GM13976 (cell line): ENCODE measurements at regions not wholly inside any gene's neighbourhood (a gene's known extent, or its start where the extent isn't known, plus 50 kb on each side); places are given as distances from the start of the nearest gene placed in this dataset.
A peak's percentile ranks its signal among the peaks of the same experiment; 100 is the strongest.
"Not testable (repeated sequence)": the region's sequence is repeated elsewhere in the genome, so short reads cannot be mapped to it uniquely, and the experiment has no call there.

ENCODE experiments used
- DNase-seq: peaks from one replicate; pipeline ENCODE4 v3.0.0; 2012; ENCODE audit warnings: low spot score
- CTCF ChIP-seq: IDR thresholded peaks from 2 replicates; pipeline ENCODE4 v1.5.1; 2012; ENCODE audit warnings: borderline replicate concordance, mild to moderate bottlenecking; ENCODE audit not compliant: insufficient read depth; ENCODE audit errors: extremely low read depth, missing control alignments, control extremely low read depth
- in situ Hi-C: fragments of 300-500 bp; cut with MboI; formaldehyde crosslinking; loops from one replicate; pipeline ENCODE4 v1.12.0; 2022; ENCODE audit warnings: low sequenced_read_pairs, mixed read lengths, inconsistent platforms; ENCODE audit not compliant: unreplicated experiment

- in situ Hi-C loops: no loop called here
- DNase-seq: no peak
- TF ChIP-seq CTCF: no peak
Observed at GRCh38 chr1:209123601-209124000, 459.9 kb upstream of the CAMK1G start.

GRCh38 chr1:209129091-209129490 is 454.4 kb upstream of the CAMK1G start:
- in situ Hi-C loops, DNase-seq: not testable (repeated sequence)

GRCh38 chr1:209130886-209131285 is 452.6 kb upstream of the CAMK1G start:
- no peak for TF ChIP-seq CTCF
- in situ Hi-C loops: no loop called here
- DNase-seq: no peak

DNA sequence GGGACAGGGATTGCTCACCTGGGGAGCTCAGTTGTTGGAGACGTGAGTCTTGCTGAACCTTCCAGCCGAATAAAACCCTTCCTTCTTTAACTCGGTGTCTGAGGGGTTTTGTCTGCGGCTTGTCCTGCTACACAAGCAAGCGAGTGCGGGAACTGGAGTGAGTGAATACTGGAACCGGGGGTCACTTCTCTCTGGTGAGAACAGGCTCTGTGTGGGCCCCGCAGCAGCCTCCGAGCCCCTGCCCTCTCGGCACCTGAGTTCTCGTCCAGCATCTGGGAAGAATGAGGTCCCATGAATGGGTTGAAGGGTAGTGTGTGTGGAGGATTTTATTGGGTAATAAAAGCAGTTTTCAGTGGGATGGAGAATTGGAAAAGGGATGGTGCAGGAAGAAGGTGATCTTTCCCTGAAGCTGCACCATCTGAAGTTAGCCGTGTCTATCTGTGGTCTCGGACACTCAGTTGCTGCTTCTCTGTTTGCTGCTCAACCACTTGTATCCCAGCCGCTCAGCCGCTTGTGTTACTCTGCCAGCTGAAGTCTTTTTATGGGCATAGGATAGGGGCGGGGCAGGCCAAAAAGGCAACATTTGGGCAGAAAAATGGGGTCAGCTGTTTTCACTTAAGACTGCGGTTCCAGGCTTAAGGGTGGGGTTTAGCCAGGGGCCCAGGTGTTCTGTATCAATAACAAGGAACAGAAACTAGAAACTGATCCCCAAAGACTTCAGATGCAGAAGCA is 450.6 kb upstream of the CAMK1G start:
- no peak for DNase-seq
- TF ChIP-seq CTCF: no peak
- in situ Hi-C loops: no loop called here

- DNase-seq: peak; percentile 15
- in situ Hi-C loops: no loop called here
- TF ChIP-seq CTCF: no peak
Observed at GRCh38 chr1:209134001-209134400, 449.5 kb upstream of the CAMK1G start.

- no peak for TF ChIP-seq CTCF
- in situ Hi-C loops: no loop called here
- DNase-seq: no peak
Observed at GRCh38 chr1:209143916-209144315, 439.6 kb upstream of the CAMK1G start.

DNA sequence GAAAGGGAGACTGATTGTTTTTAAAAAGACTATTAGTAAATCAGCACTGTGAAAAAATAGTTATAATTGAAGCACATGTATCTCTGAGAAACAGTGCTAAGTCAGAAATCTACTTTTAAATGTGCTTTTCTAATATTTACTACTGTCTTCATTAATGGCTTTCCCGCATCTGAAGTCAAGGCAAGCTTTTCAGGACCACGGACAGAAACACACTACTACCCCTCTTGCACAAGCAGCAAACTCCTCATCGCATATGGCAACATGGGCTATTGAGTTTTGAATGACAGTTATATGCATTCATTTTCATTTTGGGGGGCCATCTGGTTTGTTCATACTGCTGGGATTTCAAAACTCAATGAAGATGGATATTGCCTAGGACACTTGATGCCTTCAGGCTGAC is 433.4 kb upstream of the CAMK1G start:
- DNase-seq: no peak
- in situ Hi-C loops: no loop called here
- no peak for TF ChIP-seq CTCF
